ENCODE measurements at regions not wholly inside any gene's neighbourhood (a gene's known extent, or its start where the extent isn't known, plus 50 kb on each side); places are given as distances from the start of the nearest gene placed in this dataset.

- H3K4me1 ChIP-seq (ENCODE audit: insufficient read depth): no peaks in the 10 kb centered on the region
- intact Hi-C loops (cut with DNase I): no loop called here
- H3K27me3 ChIP-seq: no peaks in the 10 kb centered on the region
- TF ChIP-seq POLR2A (IDR thresholded peaks at IDR 0.05): no peak
- no peak for TF ChIP-seq CTCF (IDR thresholded peaks at IDR 0.05)
- DNase-seq: no peak
- no peak overlapping the region for H3K27ac ChIP-seq
- H3K4me3 ChIP-seq: no peak overlapping the region
- no peaks in the 10 kb centered on the region for H3K36me3 ChIP-seq
- H3K9me3 ChIP-seq: no peaks in the 10 kb centered on the region
Measured at GRCh38 chr9:103361906-103362305, 366.8 kb downstream of the CYLC2 start.

- no peaks in the 10 kb centered on the region for H3K27me3 ChIP-seq
- DNase-seq: no peak
- no peaks in the 10 kb centered on the region for H3K36me3 ChIP-seq
- intact Hi-C loops (cut with DNase I): no loop called here
- no peaks in the 10 kb centered on the region for H3K9me3 ChIP-seq
- no peaks in the 10 kb centered on the region for H3K4me1 ChIP-seq (ENCODE audit: insufficient read depth)
- H3K27ac ChIP-seq: no peak overlapping the region
- H3K4me3 ChIP-seq: no peak overlapping the region
- TF ChIP-seq CTCF (IDR thresholded peaks at IDR 0.05): no peak
- TF ChIP-seq EP300 (IDR thresholded peaks at IDR 0.05): no peak
- TF ChIP-seq POLR2A (IDR thresholded peaks at IDR 0.05): no peak
Measured at GRCh38 chr9:103362986-103363385, 367.9 kb downstream of the CYLC2 start.

- Histone ChIP-seq H3K27me3 (no peaks in the 10 kb centered on the region), H3K9me3 (no peaks in the 10 kb centered on the region), H3K4me1 (ENCODE audit: insufficient read depth) (no peaks in the 10 kb centered on the region), H3K27ac (no peak overlapping the region), H3K4me3 (no peak overlapping the region), H3K36me3 (no peaks in the 10 kb centered on the region)
- intact Hi-C loops (cut with DNase I): no loop called here
- TF ChIP-seq POLR2A (IDR thresholded peaks at IDR 0.05): no peak
- TF ChIP-seq CTCF (IDR thresholded peaks at IDR 0.05): no peak
- no peak for TF ChIP-seq EP300 (IDR thresholded peaks at IDR 0.05)
- 60 to 70% (median 67%) methylated on average over 2 of the region's 2 CpGs for WGBS, 3 donors
- DNase-seq: no peak
Measured at GRCh38 chr9:103364753-103365152, 369.6 kb downstream of the CYLC2 start.

GRCh38 chr9:103371152-103371551 lies 376.0 kb downstream of the CYLC2 start:
- H3K36me3 ChIP-seq: no peaks in the 10 kb centered on the region
- no peak for DNase-seq
- no peak overlapping the region for H3K4me3 ChIP-seq
- H3K9me3 ChIP-seq: no peaks in the 10 kb centered on the region
- TF ChIP-seq POLR2A (IDR thresholded peaks at IDR 0.05): no peak
- no peak for TF ChIP-seq EP300 (IDR thresholded peaks at IDR 0.05)
- TF ChIP-seq CTCF (IDR thresholded peaks at IDR 0.05): no peak
- H3K4me1 ChIP-seq (ENCODE audit: insufficient read depth): no peaks in the 10 kb centered on the region
- no peak overlapping the region for H3K27ac ChIP-seq
- H3K27me3 ChIP-seq: no peaks in the 10 kb centered on the region
- intact Hi-C loops (cut with DNase I): no loop called here
- WGBS, 3 donors: 85 to 94% (median 91%) methylated on average over 5 of the region's 5 CpGs

GRCh38 chr9:103372828-103373227 lies 377.7 kb downstream of the CYLC2 start:
- no peak for TF ChIP-seq CTCF (IDR thresholded peaks at IDR 0.05)
- TF ChIP-seq EP300 (IDR thresholded peaks at IDR 0.05): no peak
- TF ChIP-seq POLR2A (IDR thresholded peaks at IDR 0.05): no peak
- DNase-seq: no peak
- Histone ChIP-seq H3K4me3 (no peak overlapping the region), H3K27me3 (no peaks in the 10 kb centered on the region), H3K4me1 (ENCODE audit: insufficient read depth) (no peaks in the 10 kb centered on the region), H3K36me3 (no peaks in the 10 kb centered on the region), H3K9me3 (no peaks in the 10 kb centered on the region), H3K27ac (no peak overlapping the region)
- 79 to 96% (median 95%) methylated on average over 4 of the region's 4 CpGs for WGBS, 3 donors
- intact Hi-C loops (cut with DNase I): no loop called here
